Gastrocnemius medialis (tissue), 4 donors: ENCODE measurements at regions not wholly inside any gene's neighbourhood (a gene's known extent, or its start where the extent isn't known, plus 50 kb on each side); places are given as distances from the start of the nearest gene placed in this dataset.
"Not testable (repeated sequence)": the region's sequence is repeated elsewhere in the genome, so short reads cannot be mapped to it uniquely, and the experiment has no call there.

ENCODE experiments used
- ATAC-seq, 2 donors: fragments of 150-250 bp; one replicate each; pipeline ENCODE4 v1.9.1; 2016
- DNase-seq, 2 donors: peaks; one replicate each; pipeline ENCODE4 v3.0.0-alpha.2; 2019
- H3K27ac ChIP-seq, 4 donors: fragments of 200-600 bp; sonication (generic); 1 replicate in 1 of 4; 2 replicates in 3 of 4; pipeline ENCODE4 v1.5.1; 2016 to 2018; ENCODE audit warnings: mild to moderate bottlenecking in 2 of 4, moderate library complexity in 1 of 4
- H3K27me3 ChIP-seq, 3 donors: fragments of 200-600 bp; sonication (generic) in 2 of 3; 1 replicate in 1 of 3; 2 replicates in 2 of 3; pipeline versions ENCODE4 v1.5.1 to v1.6.0; 2016 to 2019; ENCODE audit warnings: mild to moderate bottlenecking in 1 of 3, moderate library complexity in 1 of 3
- H3K36me3 ChIP-seq, 2 donors: fragments of 200-600 bp; sonication (generic) in 1 of 2; one replicate each; pipeline ENCODE4 v1.5.1; 2017 to 2018
- H3K4me1 ChIP-seq, 2 donors: fragments of 200-600 bp; sonication (generic) in 1 of 2; one replicate each; pipeline ENCODE4 v1.5.1; 2016 to 2017; ENCODE audit warnings: mild to moderate bottlenecking in 2 of 2
- H3K4me3 ChIP-seq, 4 donors: fragments of 200-600 bp; sonication (generic) in 3 of 4; 1 replicate in 1 of 4; 2 replicates in 3 of 4; pipeline ENCODE4 v1.5.1; 2016 to 2019; ENCODE audit warnings: mild to moderate bottlenecking in 2 of 4
- H3K9me3 ChIP-seq, 3 donors: fragments of 200-600 bp; sonication (generic) in 2 of 3; 1 replicate in 1 of 3; 2 replicates in 2 of 3; pipeline ENCODE4 v1.5.1; 2016 to 2019
- POLR2A ChIP-seq, 2 donors: fragments of 450-650 bp; IDR thresholded peaks; one replicate each; pipeline ENCODE4 v1.6.1; 2017; ENCODE audit warnings: antibody characterized with exemption in 2 of 2, mild to moderate bottlenecking in 2 of 2, moderate library complexity in 2 of 2
- in situ Hi-C, 4 donors: fragments of 200-750 bp; cut with MboI; loops; one replicate each; pipeline versions ENCODE4 v1.15.0 to v1.8.0; 2017; ENCODE audit warnings: low sequenced_read_pairs in 4 of 4
- intact Hi-C: fragments of 100-400 bp; cut with DNase I; formaldehyde crosslinking; loops from one replicate; pipeline ENCODE4 v1.15.1; 2023; ENCODE audit warnings: low total_unique reads
- TF ChIP-seq, protein P1 (sequence below), 5 experiments: fragments of 450-650 bp in 3 of 5; fragments of 200-600 bp in 2 of 5; sonication (generic) in 2 of 5; IDR thresholded peaks in 4 of 5; conservative IDR thresholded peaks in 1 of 5; 1 replicate in 4 of 5; 2 replicates in 1 of 5; pipeline ENCODE4 v1.5.1; 2016 to 2019; ENCODE audit warnings: antibody characterized with exemption in 5 of 5, mild to moderate bottlenecking in 3 of 5, moderate library complexity in 3 of 5

DNA sequence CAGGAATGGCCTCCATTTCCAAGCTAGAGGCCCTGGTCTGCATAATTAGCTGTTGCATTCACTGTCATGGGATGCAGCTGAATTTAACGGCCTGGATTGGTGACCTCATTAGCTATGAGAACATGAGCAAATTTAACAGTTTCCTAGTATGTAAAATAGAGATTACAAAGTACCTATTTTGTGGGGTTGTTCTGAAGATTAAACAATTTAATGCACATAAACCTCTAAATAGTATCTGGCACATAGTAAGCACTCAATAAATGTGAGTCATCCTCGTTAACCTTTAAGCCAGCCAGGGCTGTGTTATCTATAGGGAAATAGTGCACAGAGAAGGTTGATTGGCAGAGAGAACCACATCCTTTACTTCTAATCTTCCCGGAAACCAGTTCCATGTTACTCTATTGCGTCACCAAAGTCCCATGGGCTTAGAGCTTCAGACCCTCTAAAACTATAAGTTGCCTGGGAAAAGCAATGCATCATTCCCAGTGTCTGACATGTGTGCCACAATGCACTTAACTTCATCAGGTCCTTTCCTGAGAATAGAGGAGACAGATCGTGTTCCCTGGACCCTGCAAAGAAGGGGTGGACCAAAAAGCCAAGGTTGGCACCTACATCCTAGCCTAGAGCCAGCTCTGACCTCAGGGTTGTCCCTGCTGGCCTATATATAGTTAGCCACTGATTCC is 196.5 kb downstream of the LNPK start:
- TF ChIP-seq POLR2A (IDR thresholded peaks at IDR 0.05) = no peak
- TF ChIP-seq, protein P1, sequence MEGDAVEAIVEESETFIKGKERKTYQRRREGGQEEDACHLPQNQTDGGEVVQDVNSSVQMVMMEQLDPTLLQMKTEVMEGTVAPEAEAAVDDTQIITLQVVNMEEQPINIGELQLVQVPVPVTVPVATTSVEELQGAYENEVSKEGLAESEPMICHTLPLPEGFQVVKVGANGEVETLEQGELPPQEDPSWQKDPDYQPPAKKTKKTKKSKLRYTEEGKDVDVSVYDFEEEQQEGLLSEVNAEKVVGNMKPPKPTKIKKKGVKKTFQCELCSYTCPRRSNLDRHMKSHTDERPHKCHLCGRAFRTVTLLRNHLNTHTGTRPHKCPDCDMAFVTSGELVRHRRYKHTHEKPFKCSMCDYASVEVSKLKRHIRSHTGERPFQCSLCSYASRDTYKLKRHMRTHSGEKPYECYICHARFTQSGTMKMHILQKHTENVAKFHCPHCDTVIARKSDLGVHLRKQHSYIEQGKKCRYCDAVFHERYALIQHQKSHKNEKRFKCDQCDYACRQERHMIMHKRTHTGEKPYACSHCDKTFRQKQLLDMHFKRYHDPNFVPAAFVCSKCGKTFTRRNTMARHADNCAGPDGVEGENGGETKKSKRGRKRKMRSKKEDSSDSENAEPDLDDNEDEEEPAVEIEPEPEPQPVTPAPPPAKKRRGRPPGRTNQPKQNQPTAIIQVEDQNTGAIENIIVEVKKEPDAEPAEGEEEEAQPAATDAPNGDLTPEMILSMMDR (IDR thresholded peaks at IDR 0.05 in 4 of 5, conservative IDR thresholded peaks at IDR 0.05 in 1 of 5) = no peak
- peaks cover 0 to 4% of the 10 kb centered on the region in 2 donors for H3K4me1 ChIP-seq
- H3K9me3 ChIP-seq = no peaks in the 10 kb centered on the region
- no peak overlapping the region for H3K27ac ChIP-seq
- no peaks in the 10 kb centered on the region for H3K36me3 ChIP-seq
- DNase-seq (no peak), ATAC-seq (no peak)
- intact Hi-C loops = no loop called here
- H3K4me3 ChIP-seq = no peak overlapping the region
- in situ Hi-C loops = no loop called here
- no peaks in the 10 kb centered on the region for H3K27me3 ChIP-seq

DNA sequence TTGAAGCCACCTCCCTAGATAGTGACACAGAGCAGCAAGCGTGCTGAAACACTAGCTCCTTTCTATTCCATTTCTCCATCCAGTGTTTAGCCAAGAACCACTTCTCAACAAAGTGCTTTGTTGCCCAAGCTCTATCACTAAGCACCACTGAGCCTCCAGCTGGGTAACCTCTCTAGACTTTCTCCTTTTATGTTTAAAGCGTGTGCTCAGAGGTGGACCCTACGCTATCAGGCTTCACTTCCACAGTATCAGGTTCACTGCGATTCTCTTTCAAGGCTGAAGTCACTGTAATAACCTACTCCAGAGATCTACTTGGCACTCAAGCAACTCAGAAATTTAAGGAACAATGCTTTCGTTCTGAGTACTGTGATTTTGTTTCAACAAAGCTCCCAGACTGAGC is 197.9 kb downstream of the LNPK start:
- no peak for TF ChIP-seq POLR2A (IDR thresholded peaks at IDR 0.05)
- TF ChIP-seq, protein P1 (IDR thresholded peaks at IDR 0.05 in 4 of 5, conservative IDR thresholded peaks at IDR 0.05 in 1 of 5) = no peak
- Histone ChIP-seq H3K9me3 (no peaks in the 10 kb centered on the region), H3K4me1 (peaks cover 0 to 4% of the 10 kb centered on the region in 2 donors), H3K27me3 (no peaks in the 10 kb centered on the region), H3K36me3 (no peaks in the 10 kb centered on the region), H3K27ac (no peak overlapping the region), H3K4me3 (no peak overlapping the region)
- in situ Hi-C loops = no loop called here
- ATAC-seq = no peak
- DNase-seq = no peak
- intact Hi-C loops = no loop called here

DNA sequence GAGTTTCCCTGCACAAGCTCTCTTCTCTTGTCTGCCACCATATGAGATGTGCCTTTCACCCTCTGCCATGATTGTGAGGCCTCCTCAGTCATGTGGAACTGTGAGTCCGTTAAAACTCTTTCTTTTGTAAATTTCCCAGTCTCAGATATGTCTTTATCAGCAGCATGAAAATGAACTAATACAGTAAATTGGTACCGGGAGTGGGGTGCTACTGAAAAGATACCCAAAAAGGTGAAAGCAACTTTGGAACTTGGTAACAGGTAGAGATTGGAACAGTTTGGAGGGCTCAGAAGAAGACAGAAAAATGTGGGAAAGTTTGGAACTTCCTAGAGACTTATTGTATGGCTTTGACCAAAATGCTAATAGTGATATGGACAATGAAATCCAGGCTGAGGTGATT is 205.6 kb downstream of the LNPK start:
- ATAC-seq, H3K9me3 ChIP-seq, intact Hi-C loops, H3K4me1 ChIP-seq, H3K27ac ChIP-seq, H3K27me3 ChIP-seq, H3K36me3 ChIP-seq, H3K4me3 ChIP-seq, DNase-seq, in situ Hi-C loops: not testable (repeated sequence)

DNA sequence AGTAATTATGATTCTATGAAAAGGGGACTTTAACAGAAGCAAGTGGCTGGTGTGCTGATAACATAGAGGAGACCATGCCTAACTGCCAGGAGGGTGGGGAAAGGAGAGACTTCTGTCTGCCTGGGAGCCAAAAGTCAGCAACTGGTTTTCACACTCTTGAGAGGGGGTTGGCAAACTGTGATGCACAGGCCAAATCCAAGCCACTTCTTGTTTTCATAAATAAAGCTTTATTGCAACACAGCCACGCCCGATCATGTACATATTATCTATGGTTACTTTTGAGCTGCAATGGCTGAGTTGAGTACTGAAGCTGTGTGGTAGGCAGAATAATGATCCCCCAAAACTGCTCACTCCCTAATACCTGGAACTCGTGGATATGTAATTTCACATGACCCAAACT is 208.4 kb downstream of the LNPK start:
- intact Hi-C loops = no loop called here
- Histone ChIP-seq H3K27me3 (no peaks in the 10 kb centered on the region), H3K27ac (no peak overlapping the region), H3K36me3 (no peaks in the 10 kb centered on the region), H3K9me3 (no peaks in the 10 kb centered on the region), H3K4me1 (no peaks in the 10 kb centered on the region), H3K4me3 (no peak overlapping the region)
- in situ Hi-C loops = no loop called here
- ATAC-seq (no peak), DNase-seq (no peak)
- TF ChIP-seq, protein P1 (IDR thresholded peaks at IDR 0.05 in 4 of 5, conservative IDR thresholded peaks at IDR 0.05 in 1 of 5) = no peak
- TF ChIP-seq POLR2A (IDR thresholded peaks at IDR 0.05) = no peak

DNA sequence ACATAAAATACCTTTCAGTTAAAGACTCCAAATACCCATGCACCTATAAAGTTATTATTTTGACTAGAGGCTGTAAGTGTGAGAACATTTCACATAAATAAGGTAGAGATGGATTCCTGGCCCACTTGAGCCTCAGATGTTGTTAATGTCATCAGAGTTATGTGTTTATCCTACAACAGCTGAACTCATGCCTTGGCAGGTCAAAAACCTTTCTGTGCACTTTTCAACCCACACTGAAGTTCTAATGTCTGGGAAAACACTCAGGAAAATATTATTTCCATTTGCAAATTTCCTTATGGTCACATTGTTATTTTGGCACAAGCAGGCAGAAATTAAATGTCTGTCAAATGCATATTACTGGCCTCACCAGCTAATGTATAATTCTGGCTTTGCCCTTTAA is 209.2 kb downstream of the LNPK start:
- intact Hi-C loops = no loop called here
- TF ChIP-seq, protein P1 (IDR thresholded peaks at IDR 0.05 in 4 of 5, conservative IDR thresholded peaks at IDR 0.05 in 1 of 5) = no peak
- TF ChIP-seq POLR2A (IDR thresholded peaks at IDR 0.05) = no peak
- Histone ChIP-seq H3K36me3 (no peaks in the 10 kb centered on the region), H3K9me3 (no peaks in the 10 kb centered on the region), H3K27ac (no peak overlapping the region), H3K4me3 (no peak overlapping the region), H3K4me1 (no peaks in the 10 kb centered on the region), H3K27me3 (no peaks in the 10 kb centered on the region)
- in situ Hi-C loops = no loop called here
- DNase-seq (no peak), ATAC-seq (no peak)
